PC-3 (cell line): ENCODE measurements at regions not wholly inside any gene's neighbourhood (a gene's known extent, or its start where the extent isn't known, plus 50 kb on each side); places are given as distances from the start of the nearest gene placed in this dataset.

Source experiments
- ATAC-seq: fragments of 200-7000 bp; cut with Tn5 transposase; 2 replicates; pipeline ENCODE4 v1.9.1; 2020; ENCODE audit warnings: mild to moderate bottlenecking, moderate library complexity
- BruUV-seq: library from RNA; stranded (reverse); fragments of 400-500 nt; replicated peaks from 2 replicates; lab custom pipeline; 2021; lab: Mats Ljungman, UMichigan
- CTCF ChIA-PET: fragments of 300-600 bp; sonication (Branson Sonifier 250); formaldehyde crosslinking; loops from one replicate; lab custom pipeline; 2022; ENCODE audit warnings: antibody characterized with exemption; lab: Charles Lee
- POLR2A ChIA-PET: fragments of 300-600 bp; sonication (Branson Sonifier 250); formaldehyde crosslinking; loops from one replicate; lab custom pipeline; 2022; ENCODE audit warnings: antibody characterized with exemption; ENCODE audit not compliant: unreplicated experiment; lab: Charles Lee
- DNase-seq: peaks from one replicate; pipeline ENCODE4 v3.0.0-alpha.2; 2015
- H2AFZ ChIP-seq: fragments of 300-600 bp; sonication (generic); 2 replicates; pipeline ENCODE4 v1.6.0; 2016; ENCODE audit warnings: antibody characterized with exemption, low read length
- H3F3A ChIP-seq: fragments of 300-600 bp; sonication (generic); one replicate; pipeline ENCODE4 v1.6.0; 2017; ENCODE audit warnings: antibody characterized with exemption, low read length, control low read depth, mild to moderate bottlenecking; ENCODE audit not compliant: unreplicated experiment
- H3K27ac ChIP-seq: fragments of 300-600 bp; sonication (generic); 2 replicates; pipeline ENCODE4 v1.5.1; 2016; ENCODE audit warnings: mild to moderate bottlenecking, low read length
- H3K27me3 ChIP-seq: fragments of 300-600 bp; sonication (generic); 2 replicates; pipeline ENCODE4 v1.6.1; 2016; ENCODE audit warnings: low read length, mixed read lengths
- H3K36me3 ChIP-seq: fragments of 300-600 bp; sonication (generic); 2 replicates; pipeline ENCODE4 v1.6.1; 2016; ENCODE audit warnings: low read depth, mixed run types, low read length, mixed read lengths
- H3K4me1 ChIP-seq: fragments of 300-600 bp; sonication (generic); 2 replicates; pipeline ENCODE4 v1.5.1; 2016; ENCODE audit warnings: low read length; ENCODE audit not compliant: insufficient read depth
- H3K4me2 ChIP-seq: fragments of 300-600 bp; sonication (generic); 2 replicates; pipeline ENCODE4 v1.6.0; 2016; ENCODE audit warnings: low read length
- H3K4me3 ChIP-seq: fragments of 300-600 bp; sonication (generic); 2 replicates; pipeline ENCODE4 v1.5.1; 2016; ENCODE audit warnings: mild to moderate bottlenecking, low read length, mixed read lengths
- H3K79me2 ChIP-seq: fragments of 300-600 bp; sonication (generic); 2 replicates; pipeline ENCODE4 v1.6.1; 2017; ENCODE audit warnings: low read length, mixed read lengths
- H3K9ac ChIP-seq: fragments of 300-600 bp; sonication (generic); 2 replicates; pipeline ENCODE4 v1.6.0; 2016; ENCODE audit warnings: mild to moderate bottlenecking, low read length
- H3K9me2 ChIP-seq: fragments of 300-600 bp; sonication (generic); replicated peaks from 2 replicates; pipeline ENCODE4 v1.6.1; 2016; ENCODE audit warnings: mixed run types, low read length, mixed read lengths
- H3K9me3 ChIP-seq: fragments of 300-600 bp; sonication (generic); 2 replicates; pipeline ENCODE4 v1.6.1; 2016; ENCODE audit warnings: low read length, mixed read lengths
- H4K20me1 ChIP-seq: fragments of 300-600 bp; sonication (generic); 2 replicates; pipeline ENCODE4 v1.6.1; 2016; ENCODE audit warnings: low read length, mixed read lengths
- EZH2 ChIP-seq: fragments of 300-600 bp; sonication (generic); IDR thresholded peaks from one replicate; pipeline ENCODE4 v1.6.1; 2017; ENCODE audit warnings: antibody characterized with exemption, mild to moderate bottlenecking, low read length; ENCODE audit not compliant: unreplicated experiment
- EZH2phosphoT487 ChIP-seq: fragments of 300-600 bp; sonication (generic); IDR thresholded peaks from 2 replicates; pipeline ENCODE4 v1.6.1; 2018; ENCODE audit warnings: mild to moderate bottlenecking, antibody characterized with exemption, low read length, borderline replicate concordance
- intact Hi-C: fragments of 100-400 bp; cut with micrococcal nuclease; formaldehyde crosslinking; loops from 2 replicates; pipeline ENCODE4 v1.9.0; 2023
- TF ChIP-seq, protein P1 (sequence below): fragments of 300-600 bp; sonication (generic); conservative IDR thresholded peaks from 2 replicates; pipeline ENCODE4 v1.5.1; 2017; ENCODE audit warnings: antibody characterized with exemption, low read depth, mild to moderate bottlenecking, low read length

DNA sequence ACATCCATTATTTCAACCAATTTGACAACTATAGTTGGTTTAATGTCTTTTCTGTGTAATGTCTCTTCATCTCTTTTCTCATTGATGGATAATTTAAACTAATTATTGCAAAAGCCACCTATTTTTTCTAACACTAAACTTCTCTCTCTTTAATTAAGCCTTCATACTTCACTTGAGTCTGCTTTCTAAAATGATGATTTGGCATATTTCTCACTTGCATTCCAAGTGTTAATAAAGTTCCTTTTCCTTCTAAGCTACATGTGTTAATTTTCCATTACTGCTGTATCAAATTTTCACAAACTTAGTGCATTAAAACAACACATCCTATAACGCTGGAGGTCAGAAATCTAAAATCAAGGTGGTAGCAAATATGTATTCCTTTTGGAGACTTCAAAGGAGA, 1743.8 kb upstream of the PCDH7 start:
- no TSS peak for BruUV-seq
- TF ChIP-seq, protein P1, sequence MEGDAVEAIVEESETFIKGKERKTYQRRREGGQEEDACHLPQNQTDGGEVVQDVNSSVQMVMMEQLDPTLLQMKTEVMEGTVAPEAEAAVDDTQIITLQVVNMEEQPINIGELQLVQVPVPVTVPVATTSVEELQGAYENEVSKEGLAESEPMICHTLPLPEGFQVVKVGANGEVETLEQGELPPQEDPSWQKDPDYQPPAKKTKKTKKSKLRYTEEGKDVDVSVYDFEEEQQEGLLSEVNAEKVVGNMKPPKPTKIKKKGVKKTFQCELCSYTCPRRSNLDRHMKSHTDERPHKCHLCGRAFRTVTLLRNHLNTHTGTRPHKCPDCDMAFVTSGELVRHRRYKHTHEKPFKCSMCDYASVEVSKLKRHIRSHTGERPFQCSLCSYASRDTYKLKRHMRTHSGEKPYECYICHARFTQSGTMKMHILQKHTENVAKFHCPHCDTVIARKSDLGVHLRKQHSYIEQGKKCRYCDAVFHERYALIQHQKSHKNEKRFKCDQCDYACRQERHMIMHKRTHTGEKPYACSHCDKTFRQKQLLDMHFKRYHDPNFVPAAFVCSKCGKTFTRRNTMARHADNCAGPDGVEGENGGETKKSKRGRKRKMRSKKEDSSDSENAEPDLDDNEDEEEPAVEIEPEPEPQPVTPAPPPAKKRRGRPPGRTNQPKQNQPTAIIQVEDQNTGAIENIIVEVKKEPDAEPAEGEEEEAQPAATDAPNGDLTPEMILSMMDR: no peak
- TF ChIP-seq EZH2: no peak
- no peak for TF ChIP-seq EZH2phosphoT487
- H3K36me3 ChIP-seq: no peaks in the 10 kb centered on the region
- no peaks in the 10 kb centered on the region for H3K79me2 ChIP-seq
- CTCF ChIA-PET: no interaction called here
- no peaks in the 10 kb centered on the region for H4K20me1 ChIP-seq
- no peaks in the 10 kb centered on the region for H3K9me2 ChIP-seq
- H3K27ac ChIP-seq: no peak overlapping the region
- POLR2A ChIA-PET: no interaction called here
- H3K4me2 ChIP-seq: no peak overlapping the region
- no peaks in the 10 kb centered on the region for H3K27me3 ChIP-seq
- no peak overlapping the region for H2AFZ ChIP-seq
- no peak for DNase-seq
- H3K4me1 ChIP-seq: no peaks in the 10 kb centered on the region
- no peaks in the 10 kb centered on the region for H3F3A ChIP-seq
- intact Hi-C loops: no loop called here
- no peak overlapping the region for H3K9ac ChIP-seq
- no peak for ATAC-seq
- H3K4me3 ChIP-seq: no peak overlapping the region
- no peaks in the 10 kb centered on the region for H3K9me3 ChIP-seq

DNA sequence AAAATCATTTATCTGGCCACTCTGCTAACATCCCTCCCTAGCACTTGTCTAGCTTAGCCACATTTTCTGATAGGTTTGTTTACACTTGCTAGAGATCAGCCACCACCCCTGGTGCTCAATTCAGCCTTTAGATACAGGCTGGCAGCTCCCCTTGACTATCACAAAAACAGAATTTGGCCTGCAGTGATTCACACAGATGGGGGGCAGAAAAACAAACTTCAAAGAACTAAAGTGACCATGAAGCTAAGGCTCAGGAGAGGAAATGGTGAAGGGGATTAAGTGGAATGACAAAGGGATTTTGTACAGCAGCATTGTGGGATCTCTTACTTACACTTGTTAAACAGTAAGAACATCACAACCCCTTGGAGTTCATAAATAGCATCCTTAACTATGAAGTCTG, 1718.0 kb upstream of the PCDH7 start:
- DNase-seq (no peak), ATAC-seq (no peak)
- intact Hi-C loops: no loop called here
- TF ChIP-seq EZH2: no peak
- TF ChIP-seq, protein P1: no peak
- no peak for TF ChIP-seq EZH2phosphoT487
- Histone ChIP-seq H4K20me1 (no peaks in the 10 kb centered on the region), H3K79me2 (no peaks in the 10 kb centered on the region), H3K4me2 (no peak overlapping the region), H3F3A (no peaks in the 10 kb centered on the region), H2AFZ (no peak overlapping the region), H3K36me3 (no peaks in the 10 kb centered on the region), H3K9ac (no peak overlapping the region), H3K4me1 (no peaks in the 10 kb centered on the region), H3K27me3 (no peaks in the 10 kb centered on the region), H3K9me2 (no peaks in the 10 kb centered on the region), H3K9me3 (no peaks in the 10 kb centered on the region), H3K4me3 (no peak overlapping the region), H3K27ac (no peak overlapping the region)
- BruUV-seq: no TSS peak
- CTCF ChIA-PET: no interaction called here
- POLR2A ChIA-PET: no interaction called here

DNA sequence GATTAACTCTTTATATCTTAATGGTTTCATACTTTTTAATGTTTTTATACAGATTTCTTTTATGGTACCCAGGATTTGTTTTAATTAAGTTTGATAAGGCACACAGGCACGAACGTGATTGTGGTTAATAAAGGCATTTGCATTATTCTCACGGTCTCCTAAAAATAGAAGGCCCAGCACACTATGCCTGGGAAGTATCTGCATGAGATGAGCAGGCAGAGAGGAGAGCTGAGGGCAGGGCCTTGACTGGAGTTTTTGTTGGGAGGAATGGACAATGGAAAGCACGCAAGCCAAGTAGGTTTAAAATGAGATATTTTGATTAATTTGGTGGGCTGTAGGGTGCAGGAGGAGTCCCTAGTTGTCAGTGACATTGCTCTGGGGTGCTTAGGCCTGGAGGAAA, 1714.3 kb upstream of the PCDH7 start:
- CTCF ChIA-PET: no interaction called here
- Histone ChIP-seq H3K36me3 (no peaks in the 10 kb centered on the region), H4K20me1 (no peaks in the 10 kb centered on the region), H3K9me3 (no peaks in the 10 kb centered on the region), H3F3A (no peaks in the 10 kb centered on the region), H3K27ac (no peak overlapping the region), H3K9ac (no peak overlapping the region), H3K9me2 (no peaks in the 10 kb centered on the region), H3K27me3 (no peaks in the 10 kb centered on the region), H3K4me3 (no peak overlapping the region), H3K4me1 (no peaks in the 10 kb centered on the region), H3K79me2 (no peaks in the 10 kb centered on the region), H3K4me2 (no peak overlapping the region), H2AFZ (no peak overlapping the region)
- intact Hi-C loops: no loop called here
- POLR2A ChIA-PET: no interaction called here
- BruUV-seq: no TSS peak
- ATAC-seq (no peak), DNase-seq (no peak)
- no peak for TF ChIP-seq EZH2phosphoT487
- TF ChIP-seq EZH2: no peak
- TF ChIP-seq, protein P1: no peak
